Activated naive CD8-positive, alpha-beta T cell treated with anti-CD3 and anti-CD28 coated beads, Interleukin-2, amount 10 ng/mL, durations not matched to agents 7 days and 5 days (primary cell): ENCODE measurements at regions not wholly inside any gene's neighbourhood (a gene's known extent, or its start where the extent isn't known, plus 50 kb on each side); places are given as distances from the start of the nearest gene placed in this dataset.
"Not testable (repeated sequence)": the region's sequence is repeated elsewhere in the genome, so short reads cannot be mapped to it uniquely, and the experiment has no call there.

Source experiments
- ATAC-seq: fragments of 150-1000 bp; cut with Tn5 transposase; one replicate; pipeline ENCODE4 v1.10.0; 2021; ENCODE audit warnings: low read depth, moderate library complexity
- POLR2A ChIA-PET: fragments of 350-600 bp; sonication (Branson Sonifier 250); formaldehyde crosslinking; loops from one replicate; lab custom pipeline; 2021; ENCODE audit warnings: antibody characterized with exemption; lab: Charles Lee
- DNase-seq: peaks from one replicate; pipeline ENCODE4 v3.0.0; 2021
- H3K27ac Mint-ChIP-seq: one replicate; pipeline ENCODE4 v1.8.0; 2022; ENCODE audit warnings: mild to moderate bottlenecking, mixed read lengths
- H3K27me3 Mint-ChIP-seq: one replicate; pipeline ENCODE4 v1.8.0; 2022; ENCODE audit warnings: mild to moderate bottlenecking, moderate library complexity, mixed read lengths
- H3K36me3 Mint-ChIP-seq: one replicate; pipeline ENCODE4 v1.8.0; 2021; ENCODE audit warnings: mild to moderate bottlenecking, mixed read lengths
- H3K4me1 Mint-ChIP-seq: one replicate; pipeline ENCODE4 v1.8.0; 2021; ENCODE audit warnings: mixed read lengths
- H3K4me3 Mint-ChIP-seq: one replicate; pipeline ENCODE4 v1.8.0; 2022; ENCODE audit warnings: mild to moderate bottlenecking, moderate library complexity, mixed read lengths
- H3K9me3 Mint-ChIP-seq: one replicate; pipeline ENCODE4 v1.8.0; 2021; ENCODE audit warnings: mixed read lengths

DNA sequence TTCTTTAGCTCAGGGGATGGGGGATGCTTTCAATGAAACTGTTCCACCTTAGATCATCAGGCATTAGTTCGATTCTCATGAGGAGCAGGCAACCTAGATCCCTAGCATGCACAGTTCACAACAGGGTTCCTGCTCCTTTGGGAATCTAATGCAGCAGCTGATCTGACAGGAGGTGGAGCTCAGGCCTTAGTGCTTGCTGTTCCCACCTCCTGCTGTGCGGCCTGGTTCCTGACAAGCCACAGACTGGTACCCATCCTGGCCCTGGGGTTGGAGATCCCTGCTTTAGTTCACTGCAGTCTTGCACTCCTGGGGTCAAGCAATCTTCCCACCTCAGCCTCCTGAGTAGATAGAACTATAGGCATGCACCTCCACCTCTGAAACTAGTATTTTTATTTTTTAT, 1369.8 kb upstream of the NUDT12 start:
- no peak for DNase-seq
- H3K4me3 Mint-ChIP-seq: no peak overlapping the region
- no peak for ATAC-seq
- POLR2A ChIA-PET: no interaction called here
- H3K27ac Mint-ChIP-seq: no peak overlapping the region
- no peaks in the 10 kb centered on the region for H3K36me3 Mint-ChIP-seq
- H3K27me3 Mint-ChIP-seq: no peaks in the 10 kb centered on the region
- peaks cover 1% of the 10 kb centered on the region for H3K9me3 Mint-ChIP-seq
- H3K4me1 Mint-ChIP-seq: no peaks in the 10 kb centered on the region

DNA sequence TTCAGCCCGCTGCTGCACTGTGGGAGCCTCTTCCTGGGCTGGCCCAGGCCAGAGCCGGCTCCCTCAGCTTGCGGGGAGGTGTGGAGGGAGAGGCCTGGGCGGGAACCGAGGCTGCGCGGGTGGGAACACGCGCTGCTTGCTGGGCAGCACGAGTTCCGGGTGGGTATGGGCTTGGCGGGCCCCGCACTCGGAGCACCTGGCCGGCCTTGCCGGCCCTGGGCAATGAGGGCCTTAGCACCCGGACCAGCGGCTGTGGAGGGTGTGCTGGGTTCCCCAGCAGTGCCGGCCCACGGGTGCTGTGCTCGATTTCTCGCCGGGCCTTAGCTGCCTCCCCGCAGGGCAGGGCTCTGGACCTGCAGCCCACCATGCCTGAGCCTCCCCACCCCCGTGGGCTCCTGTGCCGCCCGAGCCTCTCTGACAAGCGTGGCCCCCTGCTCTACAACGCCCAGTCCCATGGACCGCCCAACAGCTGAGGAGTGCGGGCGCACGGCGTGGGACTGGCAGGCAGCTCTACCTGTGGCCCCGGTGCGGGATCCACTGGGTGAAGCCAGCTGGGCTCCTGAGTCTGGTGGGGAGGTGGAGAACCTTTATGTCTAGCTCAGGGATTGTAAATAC, 1366.4 kb upstream of the NUDT12 start:
- H3K36me3 Mint-ChIP-seq: no peaks in the 10 kb centered on the region
- H3K27ac Mint-ChIP-seq: no peak overlapping the region
- ATAC-seq (no peak), DNase-seq (no peak)
- peaks cover 2% of the 10 kb centered on the region for H3K9me3 Mint-ChIP-seq
- no peak overlapping the region for H3K4me3 Mint-ChIP-seq
- no peaks in the 10 kb centered on the region for H3K4me1 Mint-ChIP-seq
- H3K27me3 Mint-ChIP-seq: no peaks in the 10 kb centered on the region
- POLR2A ChIA-PET: no interaction called here

DNA sequence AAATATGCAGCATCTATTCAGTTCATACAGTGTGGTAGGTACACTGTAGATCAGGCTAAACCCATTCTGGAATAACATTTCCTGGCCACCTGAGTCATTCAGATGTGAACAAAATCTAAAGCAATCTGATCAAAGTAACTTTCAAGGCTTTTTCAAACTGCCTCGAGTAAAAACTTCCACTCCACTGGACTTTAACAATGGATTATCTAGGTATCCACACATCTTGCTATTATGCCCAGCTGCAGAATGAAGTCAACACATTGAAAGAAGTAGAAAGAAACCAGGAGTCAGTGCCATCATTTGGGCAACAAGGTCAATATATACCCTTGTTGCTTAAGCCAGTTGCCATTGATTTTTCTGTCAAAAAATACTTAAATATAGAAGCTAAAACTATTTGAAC, 1352.6 kb upstream of the NUDT12 start:
- ATAC-seq: no peak
- no peaks in the 10 kb centered on the region for H3K9me3 Mint-ChIP-seq

DNA sequence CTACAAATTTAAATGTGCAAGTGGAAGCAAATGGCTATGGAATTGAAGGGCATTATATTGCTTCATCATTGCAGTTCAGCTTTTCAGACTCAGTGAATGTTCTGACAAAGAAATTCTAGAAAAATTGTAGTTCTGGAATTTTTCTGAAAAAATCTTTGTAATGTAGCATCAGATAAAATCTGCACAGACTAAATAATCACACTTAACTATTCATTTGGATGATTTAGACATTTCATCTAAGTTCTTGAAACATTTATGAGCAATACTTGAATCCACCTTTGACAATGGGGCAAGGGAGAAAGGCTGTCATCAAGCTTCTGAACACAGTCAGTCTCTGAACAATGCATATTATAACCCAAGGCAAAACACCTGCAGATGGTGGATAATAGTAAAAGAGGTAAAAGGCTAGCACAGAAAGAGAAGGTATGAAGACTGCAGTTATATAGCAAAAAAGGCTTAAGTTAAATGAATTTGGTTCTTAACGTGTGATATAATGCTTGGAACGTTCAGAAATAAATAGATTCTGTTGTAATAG, 1352.0 kb upstream of the NUDT12 start:
- ATAC-seq (no peak), DNase-seq (no peak)
- no peak overlapping the region for H3K27ac Mint-ChIP-seq
- no peaks in the 10 kb centered on the region for H3K9me3 Mint-ChIP-seq
- H3K27me3 Mint-ChIP-seq: no peaks in the 10 kb centered on the region
- no peaks in the 10 kb centered on the region for H3K4me1 Mint-ChIP-seq
- POLR2A ChIA-PET: no interaction called here
- no peaks in the 10 kb centered on the region for H3K36me3 Mint-ChIP-seq
- H3K4me3 Mint-ChIP-seq: no peak overlapping the region

More for the DNA sequence above, 1352.6 kb upstream of the NUDT12 start:
- no peak overlapping the region for H3K4me3 Mint-ChIP-seq
- H3K27me3 Mint-ChIP-seq: no peaks in the 10 kb centered on the region
- DNase-seq: no peak
- POLR2A ChIA-PET: no interaction called here
- H3K36me3 Mint-ChIP-seq: no peaks in the 10 kb centered on the region
- H3K4me1 Mint-ChIP-seq: no peaks in the 10 kb centered on the region
- no peak overlapping the region for H3K27ac Mint-ChIP-seq

DNA sequence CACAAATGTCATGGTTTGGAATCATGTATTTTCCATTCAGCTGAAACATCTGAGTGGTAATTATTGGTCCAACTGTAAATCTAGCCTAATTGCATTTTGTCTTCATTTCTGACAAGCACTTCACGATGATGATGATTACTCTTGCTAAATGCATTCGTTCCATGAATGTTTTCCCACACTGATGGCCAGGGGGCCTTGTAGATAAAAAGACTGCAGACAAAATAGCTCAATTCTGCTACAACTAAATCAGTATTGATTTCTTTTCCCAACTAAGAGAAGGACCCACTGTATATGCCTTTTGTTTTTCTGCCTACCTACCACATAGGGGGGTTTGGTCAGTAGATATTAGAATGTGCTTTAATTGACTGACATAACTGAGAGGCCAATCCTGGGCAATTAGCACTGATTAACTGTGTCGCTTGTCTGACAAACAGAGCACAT, 1351.3 kb upstream of the NUDT12 start:
- Mint-ChIP-seq H3K4me3 (no peak overlapping the region), H3K36me3 (no peaks in the 10 kb centered on the region), H3K9me3 (no peaks in the 10 kb centered on the region), H3K4me1 (no peaks in the 10 kb centered on the region), H3K27ac (no peak overlapping the region), H3K27me3 (no peaks in the 10 kb centered on the region)
- POLR2A ChIA-PET: no interaction called here
- DNase-seq (no peak), ATAC-seq (no peak)

DNA sequence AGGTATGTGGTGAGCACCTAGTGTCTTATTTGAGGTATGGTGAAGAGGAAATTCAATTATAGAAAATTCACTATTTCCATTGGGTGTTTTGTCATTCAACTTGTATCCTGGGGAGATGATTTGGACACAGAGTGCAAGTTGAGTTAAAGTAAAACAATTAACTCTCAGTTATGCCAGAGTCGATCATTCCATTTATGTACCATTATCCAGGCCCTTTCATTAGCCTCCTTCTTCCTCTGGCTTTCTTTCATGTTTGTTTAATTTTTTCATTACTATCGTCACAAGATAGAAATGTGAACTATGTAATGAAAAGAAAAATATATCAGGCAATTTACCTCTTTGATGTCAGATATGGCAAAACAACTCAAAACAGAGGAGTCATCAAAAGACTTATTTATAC, 1347.2 kb upstream of the NUDT12 start:
- POLR2A ChIA-PET: no interaction called here
- Mint-ChIP-seq H3K36me3 (no peaks in the 10 kb centered on the region), H3K4me1 (no peaks in the 10 kb centered on the region), H3K4me3 (no peak overlapping the region), H3K27ac (no peak overlapping the region), H3K9me3 (peaks cover 2% of the 10 kb centered on the region), H3K27me3 (no peaks in the 10 kb centered on the region)
- ATAC-seq: no peak
- no peak for DNase-seq

DNA sequence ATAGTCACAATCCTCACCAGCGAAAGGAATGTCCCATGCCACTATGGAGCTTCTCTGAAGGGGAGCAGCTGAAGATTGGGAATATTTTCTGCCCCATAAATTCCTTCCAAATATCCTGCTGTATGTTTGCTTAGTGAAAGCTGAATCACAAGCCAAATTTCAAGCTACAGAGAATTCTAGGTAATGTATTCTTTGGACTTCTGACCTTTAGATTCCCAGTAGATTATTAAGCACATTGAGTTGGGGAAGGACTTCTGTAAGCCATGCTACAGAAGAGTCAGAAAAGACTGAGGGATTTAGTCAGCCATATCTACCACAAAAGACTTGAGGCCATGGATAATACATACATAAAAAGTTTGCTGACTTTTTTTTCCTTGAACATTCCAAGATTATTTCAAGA, 1342.0 kb upstream of the NUDT12 start:
- POLR2A ChIA-PET: no interaction called here
- DNase-seq (no peak), ATAC-seq (no peak)
- no peaks in the 10 kb centered on the region for H3K36me3 Mint-ChIP-seq
- peaks cover 2% of the 10 kb centered on the region for H3K9me3 Mint-ChIP-seq
- H3K27ac Mint-ChIP-seq: no peak overlapping the region
- H3K4me3 Mint-ChIP-seq: no peak overlapping the region
- H3K4me1 Mint-ChIP-seq: no peaks in the 10 kb centered on the region
- H3K27me3 Mint-ChIP-seq: no peaks in the 10 kb centered on the region

DNA sequence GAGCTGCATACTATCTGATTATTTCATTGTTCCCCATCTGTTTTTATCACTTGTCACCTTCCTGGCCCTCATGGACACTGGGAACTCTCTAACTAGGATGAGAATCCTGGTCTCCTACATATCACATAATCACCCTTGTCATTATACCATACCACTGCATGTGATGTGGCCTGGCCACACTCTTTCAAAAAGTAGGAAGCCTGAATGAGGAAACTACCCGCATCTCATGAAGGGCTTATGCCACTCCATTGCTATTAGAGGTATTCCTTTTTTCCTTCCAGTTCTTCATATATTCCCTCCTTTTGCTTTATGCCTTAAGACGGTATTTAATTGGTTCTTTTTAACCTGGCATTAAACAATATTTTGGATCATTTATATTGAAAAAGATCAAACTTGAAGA, 1341.4 kb upstream of the NUDT12 start:
- POLR2A ChIA-PET: no interaction called here
- no peak overlapping the region for H3K27ac Mint-ChIP-seq
- H3K9me3 Mint-ChIP-seq: peaks cover 4% of the 10 kb centered on the region
- H3K36me3 Mint-ChIP-seq: no peaks in the 10 kb centered on the region
- ATAC-seq (no peak), DNase-seq (no peak)
- no peaks in the 10 kb centered on the region for H3K4me1 Mint-ChIP-seq
- no peaks in the 10 kb centered on the region for H3K27me3 Mint-ChIP-seq
- H3K4me3 Mint-ChIP-seq: no peak overlapping the region

DNA sequence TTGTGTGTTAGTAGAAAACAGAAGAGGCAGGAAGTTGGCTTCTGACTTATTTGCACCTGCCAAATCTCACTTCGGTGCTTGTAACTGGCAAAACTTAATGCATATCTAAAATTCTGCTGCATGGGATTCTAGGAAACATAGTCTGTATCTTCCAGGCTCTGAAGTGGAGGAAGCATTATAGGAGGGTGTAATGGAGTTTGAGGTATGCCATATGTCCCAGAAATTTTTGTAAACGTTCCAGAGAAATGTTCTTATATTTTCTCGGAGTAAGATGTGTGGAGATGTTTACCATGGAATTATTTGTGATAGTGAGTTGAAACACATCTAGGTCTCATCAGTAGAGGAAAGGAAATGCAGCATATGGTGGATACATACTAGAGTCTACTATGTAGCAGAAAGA, 1329.0 kb upstream of the NUDT12 start:
- ATAC-seq (no peak), DNase-seq (no peak)
- Mint-ChIP-seq H3K4me1 (no peaks in the 10 kb centered on the region), H3K9me3 (peaks cover 5% of the 10 kb centered on the region), H3K27ac (no peak overlapping the region), H3K4me3 (no peak overlapping the region), H3K36me3 (no peaks in the 10 kb centered on the region), H3K27me3 (no peaks in the 10 kb centered on the region)
- POLR2A ChIA-PET: no interaction called here

DNA sequence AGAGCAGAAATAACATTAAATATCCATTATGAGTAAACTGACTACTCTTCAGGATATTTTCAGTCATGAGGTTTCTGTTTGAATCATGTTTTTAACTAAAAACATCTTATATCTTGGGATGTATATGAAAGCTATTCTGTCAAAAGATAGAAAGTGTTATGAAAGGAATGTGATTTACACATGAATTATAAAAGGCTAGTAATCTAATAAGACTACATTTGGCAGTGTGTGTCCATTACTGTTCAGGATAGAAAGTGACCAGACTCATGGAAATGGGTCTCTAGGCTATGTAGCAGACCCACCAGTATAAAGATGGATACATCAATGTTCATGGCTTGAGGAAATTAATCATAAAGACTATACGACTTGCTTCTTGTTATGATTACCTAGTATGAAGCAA, 1328.2 kb upstream of the NUDT12 start:
- Mint-ChIP-seq H3K27ac (no peak overlapping the region), H3K27me3 (no peaks in the 10 kb centered on the region), H3K4me3 (no peak overlapping the region), H3K9me3 (peaks cover 5% of the 10 kb centered on the region), H3K4me1 (no peaks in the 10 kb centered on the region), H3K36me3 (no peaks in the 10 kb centered on the region)
- POLR2A ChIA-PET: no interaction called here
- ATAC-seq (no peak), DNase-seq (no peak)

DNA sequence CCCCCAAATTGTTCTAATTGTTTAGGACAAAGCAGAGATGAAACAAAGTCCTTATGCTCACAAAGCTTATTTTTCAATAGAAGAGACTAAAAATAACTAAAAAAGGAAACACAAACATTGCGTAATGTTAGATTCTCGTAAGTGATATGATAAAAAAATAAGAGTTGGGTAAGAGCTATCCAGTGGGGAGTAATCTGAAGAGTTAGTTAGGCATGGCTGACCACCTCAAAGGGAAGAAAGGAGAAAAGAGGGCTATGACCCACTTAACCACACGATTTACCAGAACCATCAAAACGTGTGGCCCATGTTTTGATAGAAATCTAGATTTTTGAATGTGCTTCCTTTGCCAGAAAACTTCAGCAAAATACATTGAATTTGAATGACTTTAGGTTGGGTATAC, 1296.8 kb upstream of the NUDT12 start:
- POLR2A ChIA-PET: no interaction called here
- H3K9me3 Mint-ChIP-seq: no peaks in the 10 kb centered on the region
- DNase-seq (no peak), ATAC-seq (no peak)
- no peaks in the 10 kb centered on the region for H3K4me1 Mint-ChIP-seq
- H3K4me3 Mint-ChIP-seq: no peak overlapping the region
- no peaks in the 10 kb centered on the region for H3K36me3 Mint-ChIP-seq
- no peak overlapping the region for H3K27ac Mint-ChIP-seq
- H3K27me3 Mint-ChIP-seq: no peaks in the 10 kb centered on the region

DNA sequence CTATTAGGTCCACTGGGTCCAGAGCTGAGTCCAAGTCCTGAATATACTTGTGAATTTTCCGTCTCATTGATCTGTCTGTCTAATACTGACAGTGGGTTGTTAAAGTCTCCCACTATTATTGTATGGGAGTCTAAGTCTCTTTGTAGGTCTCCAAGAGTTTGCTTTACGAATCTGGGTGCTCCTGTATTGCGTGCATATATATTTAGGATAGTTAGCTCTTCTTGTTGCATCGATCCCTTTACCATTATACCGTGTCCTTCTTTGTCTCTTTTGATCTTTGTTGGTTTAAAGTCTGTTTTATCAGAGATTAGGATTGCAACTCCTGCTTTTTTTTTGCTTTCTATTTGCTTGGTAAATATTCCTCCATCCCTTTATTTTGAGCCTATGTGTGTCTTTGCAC, 1289.5 kb upstream of the NUDT12 start:
- H3K27me3 Mint-ChIP-seq, H3K27ac Mint-ChIP-seq, H3K36me3 Mint-ChIP-seq, H3K4me1 Mint-ChIP-seq, POLR2A ChIA-PET, ATAC-seq, H3K4me3 Mint-ChIP-seq, DNase-seq: not testable (repeated sequence)
- H3K9me3 Mint-ChIP-seq: peaks cover 12% of the 10 kb centered on the region

DNA sequence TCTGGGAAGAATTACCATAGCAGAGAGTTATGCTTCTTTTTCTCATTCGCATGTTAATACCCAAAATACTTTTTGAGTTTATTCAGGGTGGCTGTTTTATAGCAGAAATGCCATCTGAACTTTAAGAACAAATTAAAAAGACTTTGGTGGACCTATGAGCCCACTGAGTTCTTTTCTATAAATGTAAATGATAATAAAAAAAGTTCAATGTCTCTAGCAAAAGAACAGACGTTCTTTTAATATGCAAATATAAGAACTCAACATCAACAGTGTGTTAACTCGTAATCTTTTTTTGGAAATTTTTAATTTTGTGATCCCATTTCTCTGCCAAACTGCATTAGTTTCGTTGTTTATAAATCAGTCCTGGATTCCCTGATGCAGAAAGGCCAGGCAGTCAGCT, 1283.0 kb upstream of the NUDT12 start:
- POLR2A ChIA-PET: no interaction called here
- Mint-ChIP-seq H3K4me3 (no peak overlapping the region), H3K27ac (no peak overlapping the region), H3K9me3 (peaks cover 7% of the 10 kb centered on the region), H3K27me3 (no peaks in the 10 kb centered on the region), H3K36me3 (no peaks in the 10 kb centered on the region), H3K4me1 (no peaks in the 10 kb centered on the region)
- ATAC-seq (no peak), DNase-seq (no peak)

DNA sequence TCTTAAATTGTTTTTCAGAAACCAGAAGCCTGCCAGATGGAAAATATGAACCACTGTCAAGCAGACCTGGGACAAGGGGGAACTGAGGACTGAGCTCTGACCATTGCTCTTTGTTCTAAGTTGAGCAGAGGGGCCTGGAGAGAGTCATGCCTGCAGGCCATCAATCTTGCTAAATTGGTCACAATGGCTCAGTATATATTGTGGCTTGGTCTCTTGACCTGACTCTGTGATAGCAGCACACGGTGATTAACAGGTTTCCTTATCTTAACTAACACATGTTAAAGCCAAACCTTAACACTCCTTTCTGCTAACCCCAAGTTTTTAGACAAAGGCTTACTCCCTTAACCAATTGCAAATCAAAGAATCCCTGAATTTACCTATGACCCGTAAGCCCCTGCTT, 1281.2 kb upstream of the NUDT12 start:
- POLR2A ChIA-PET: no interaction called here
- Mint-ChIP-seq H3K27me3 (no peaks in the 10 kb centered on the region), H3K36me3 (no peaks in the 10 kb centered on the region), H3K4me1 (no peaks in the 10 kb centered on the region), H3K27ac (no peak overlapping the region), H3K4me3 (no peak overlapping the region), H3K9me3 (peaks cover 2% of the 10 kb centered on the region)
- ATAC-seq (no peak), DNase-seq (no peak)

DNA sequence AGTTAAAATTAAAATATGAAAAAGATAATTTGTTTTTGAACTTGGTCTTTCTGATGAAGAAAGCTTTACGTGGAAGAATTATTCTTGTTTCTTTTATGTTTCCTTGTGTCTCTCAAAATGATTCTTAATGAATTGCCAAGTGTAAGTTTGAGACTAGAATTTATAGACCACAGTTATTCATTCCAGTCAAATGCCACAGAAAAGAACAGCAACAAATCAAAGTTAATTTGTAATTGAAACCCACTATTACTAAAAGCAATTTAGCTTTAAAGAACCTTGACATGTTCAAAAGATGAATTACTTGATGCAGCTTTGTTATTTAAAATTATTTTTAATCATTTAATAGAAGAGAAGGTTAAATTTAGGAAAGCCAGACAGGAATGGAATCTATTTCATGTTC, 1277.7 kb upstream of the NUDT12 start:
- POLR2A ChIA-PET: no interaction called here
- DNase-seq (no peak), ATAC-seq (no peak)
- no peak overlapping the region for H3K4me3 Mint-ChIP-seq
- peaks cover 2% of the 10 kb centered on the region for H3K9me3 Mint-ChIP-seq
- no peak overlapping the region for H3K27ac Mint-ChIP-seq
- no peaks in the 10 kb centered on the region for H3K36me3 Mint-ChIP-seq
- H3K4me1 Mint-ChIP-seq: no peaks in the 10 kb centered on the region
- H3K27me3 Mint-ChIP-seq: no peaks in the 10 kb centered on the region
